ENCODE measurements at regions not wholly inside any gene's neighbourhood (a gene's known extent, or its start where the extent isn't known, plus 50 kb on each side); places are given as distances from the start of the nearest gene placed in this dataset.
"Not testable (repeated sequence)": the region's sequence is repeated elsewhere in the genome, so short reads cannot be mapped to it uniquely, and the experiment has no call there.

DNA sequence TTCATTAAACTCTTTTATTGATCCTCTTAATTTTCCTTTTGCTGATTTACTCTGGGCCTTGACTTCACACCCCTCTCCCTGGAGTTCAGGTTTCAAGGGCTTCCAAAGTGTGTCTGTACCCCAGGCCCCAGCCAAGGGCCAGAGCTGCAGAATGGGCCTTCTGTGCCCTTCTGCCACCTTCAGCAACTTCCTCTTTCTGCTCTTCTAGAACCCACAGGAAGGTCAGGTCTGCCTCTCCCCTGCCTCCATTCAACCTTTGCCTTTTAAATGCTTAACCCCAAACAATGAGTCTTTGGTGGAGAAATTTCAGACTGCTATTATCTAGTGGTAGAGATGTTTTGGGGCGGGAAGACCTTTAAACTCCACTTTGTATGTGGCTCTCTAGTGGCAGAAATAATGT lies 63.1 kb downstream of the TSN start:
- DNase-seq (ENCODE audit: low read depth, low spot score): no peak

DNA sequence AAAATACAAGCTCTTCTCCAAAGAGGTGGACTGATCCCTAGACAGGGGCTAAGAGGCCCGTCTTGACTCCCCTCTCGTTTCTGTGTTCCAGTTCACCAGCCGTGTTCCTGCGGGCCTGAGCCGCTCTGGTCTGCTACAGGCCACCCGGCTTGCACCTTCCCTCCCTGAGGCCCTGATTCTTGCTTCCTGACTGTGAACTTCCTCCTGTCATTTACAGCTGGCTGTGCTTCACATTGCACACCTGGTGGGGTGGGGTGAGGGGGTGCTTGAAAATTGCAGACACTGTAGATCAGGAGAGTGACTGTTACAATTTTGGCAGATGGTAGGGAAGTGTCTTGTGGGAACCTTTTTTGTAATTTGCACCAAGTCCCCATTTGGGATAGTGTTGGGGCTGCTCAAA lies 64.4 kb downstream of the TSN start:
- DNase-seq (ENCODE audit: low read depth, low spot score): no peak

DNA sequence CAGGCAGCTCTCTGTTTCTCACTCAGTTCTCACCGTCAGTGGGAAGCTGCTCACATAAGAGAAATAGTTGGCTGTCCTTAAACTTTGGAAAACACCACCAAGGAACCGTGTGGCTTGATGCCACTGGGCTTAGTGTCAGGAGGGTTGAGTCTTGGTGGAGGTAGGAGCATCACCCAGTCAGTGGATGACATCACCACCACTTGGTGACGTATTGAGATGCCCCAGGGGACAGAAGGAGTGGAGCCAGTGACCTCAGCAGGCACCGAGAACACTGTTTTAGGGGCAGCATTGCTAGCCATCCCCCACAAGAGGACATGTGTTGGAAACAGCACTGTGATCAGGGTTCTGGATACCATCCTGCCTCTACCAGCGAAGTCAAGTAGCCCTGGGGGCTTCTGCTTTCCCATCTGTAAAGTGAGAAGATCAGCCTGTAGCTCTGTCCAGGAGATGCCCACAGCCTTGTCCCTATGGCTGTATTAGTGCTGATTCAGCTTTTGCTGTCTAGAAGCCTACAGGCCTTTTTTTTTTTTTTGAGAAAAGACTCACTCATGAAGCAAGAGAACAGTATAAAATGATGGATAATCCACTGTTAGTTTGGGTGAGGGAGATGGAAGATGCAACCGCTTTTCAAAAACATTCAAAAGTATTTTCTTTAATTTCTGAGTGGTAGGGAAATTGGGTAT lies 66.2 kb downstream of the TSN start:
- DNase-seq (ENCODE audit: low read depth, low spot score): no peak

DNA sequence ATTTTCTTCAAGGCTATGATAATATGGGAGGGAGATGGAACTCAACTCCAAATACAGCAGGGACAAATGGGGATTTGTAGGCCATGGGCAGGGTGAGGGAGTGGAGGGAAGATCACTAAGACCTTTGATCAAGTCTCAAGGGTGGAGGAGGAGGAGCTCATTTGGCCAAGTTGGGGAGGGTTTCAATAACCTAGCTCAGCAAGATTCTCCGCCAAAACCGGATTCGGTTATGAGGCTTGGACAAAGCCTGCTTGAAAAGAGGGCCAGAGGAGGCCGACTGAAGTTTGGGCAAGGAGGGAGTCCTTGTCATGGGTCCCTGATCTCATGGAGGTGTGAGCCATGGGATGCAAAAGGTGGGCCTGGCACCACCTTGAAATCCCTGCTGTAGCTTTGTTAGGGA lies 68.8 kb downstream of the TSN start:
- no peak for DNase-seq (ENCODE audit: low read depth, low spot score)

DNA sequence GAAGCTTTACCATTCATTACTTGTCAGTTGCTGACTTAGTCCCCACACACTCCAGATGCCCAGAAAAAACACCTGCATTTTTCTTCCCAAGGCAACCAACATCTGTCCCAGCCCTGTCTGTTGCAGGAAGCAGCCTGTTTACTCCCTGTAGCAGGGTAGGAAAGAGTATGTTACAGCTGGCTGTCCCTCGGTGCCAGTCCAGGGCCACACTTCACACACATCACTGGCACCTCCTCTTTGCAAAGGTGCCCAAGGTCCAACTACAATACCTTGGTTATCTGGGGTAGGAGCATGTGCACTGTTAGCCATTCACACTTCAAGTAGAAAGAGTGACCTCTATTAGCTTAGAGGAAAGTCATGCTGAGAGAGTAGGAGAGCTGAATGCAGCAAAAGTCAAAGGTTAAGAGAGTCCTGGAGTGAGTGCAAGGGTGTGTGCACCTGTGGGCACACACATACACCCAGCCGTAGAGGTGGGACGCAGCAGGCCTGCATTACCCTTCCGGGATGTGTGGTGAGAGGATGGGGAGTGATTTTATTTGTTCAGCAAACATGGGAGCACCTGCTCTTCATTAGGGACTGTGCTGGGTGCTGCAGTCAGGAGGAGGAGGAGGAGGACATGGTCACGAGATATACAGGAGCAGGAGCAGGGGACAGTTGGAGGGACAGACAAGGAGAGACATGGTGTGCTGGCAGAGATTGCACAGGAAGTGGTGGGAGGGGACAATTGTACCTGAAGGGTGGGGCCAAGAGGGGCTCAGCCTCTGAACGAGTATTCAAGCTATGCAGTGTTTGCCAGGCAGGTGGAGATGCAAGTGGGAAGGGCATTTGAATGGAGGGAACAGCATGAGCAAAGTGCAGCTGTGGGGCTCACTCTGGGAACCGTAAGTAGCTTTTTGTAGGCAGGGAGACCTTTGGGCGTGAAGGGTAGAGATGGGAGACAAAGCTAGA lies 69.8 kb downstream of the TSN start:
- DNase-seq (ENCODE audit: low read depth, low spot score): no peak

DNA sequence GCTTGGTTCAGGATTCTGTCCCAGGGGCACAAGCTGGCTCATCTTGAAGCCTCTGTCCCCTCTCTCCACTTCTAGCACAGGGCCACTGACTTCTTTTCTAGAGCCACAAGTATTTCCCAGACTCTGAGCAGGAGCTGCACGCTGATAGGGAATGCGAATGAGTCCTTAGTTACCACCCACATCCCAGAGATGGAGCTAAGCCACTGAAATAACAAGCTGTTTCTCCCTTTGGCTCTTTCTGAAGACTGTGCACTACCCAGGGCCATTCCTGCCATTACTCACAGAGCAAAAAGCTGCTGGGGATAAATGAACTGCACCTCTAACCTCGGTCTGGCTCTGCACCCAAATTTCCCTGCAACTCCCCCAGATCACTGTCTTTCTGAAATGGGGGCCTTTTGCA lies 70.6 kb downstream of the TSN start:
- no peak for DNase-seq (ENCODE audit: low read depth, low spot score)

DNA sequence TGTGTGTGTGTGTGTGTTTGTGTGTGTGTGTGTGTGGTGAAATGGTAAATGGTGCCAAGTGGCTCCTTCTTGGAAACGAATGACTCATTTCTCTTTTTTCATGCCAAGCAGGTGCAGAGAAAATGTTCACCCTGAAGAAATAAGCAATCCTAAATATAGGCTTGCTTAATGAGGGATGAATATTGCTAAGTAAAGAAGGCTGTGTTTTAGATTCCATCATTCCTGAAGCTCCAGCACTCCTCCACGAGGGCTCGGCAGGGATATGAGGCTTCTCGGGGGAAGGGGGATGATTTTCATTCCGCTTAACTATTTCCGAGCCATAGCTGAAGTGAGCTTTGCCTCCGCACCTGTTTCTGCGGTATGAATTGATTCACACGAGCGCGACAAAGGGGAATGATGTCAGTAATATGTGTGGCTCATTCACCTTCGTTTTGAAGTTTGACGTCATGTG lies 72.9 kb downstream of the TSN start:
- no peak for DNase-seq (ENCODE audit: low read depth, low spot score)

DNA sequence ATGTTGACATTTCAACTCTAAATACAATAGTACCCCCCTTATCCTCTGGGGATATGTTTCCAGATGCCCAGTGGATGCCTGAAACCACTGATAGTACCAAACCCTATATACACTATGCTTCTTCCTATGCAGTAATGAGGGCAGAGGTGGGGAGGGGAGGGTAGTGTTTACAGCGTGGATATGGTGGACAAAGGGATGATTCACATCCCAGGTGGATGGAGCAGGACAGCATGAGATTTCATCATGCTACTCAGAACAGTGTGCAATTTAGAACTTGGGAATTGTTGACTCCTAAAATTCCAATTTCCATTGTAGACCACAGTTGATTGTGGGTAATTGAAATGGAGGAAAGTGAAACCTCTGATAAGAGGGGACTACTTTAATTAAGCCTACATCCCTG lies 75.4 kb downstream of the TSN start:
- DNase-seq (ENCODE audit: low read depth, low spot score): no peak

DNA sequence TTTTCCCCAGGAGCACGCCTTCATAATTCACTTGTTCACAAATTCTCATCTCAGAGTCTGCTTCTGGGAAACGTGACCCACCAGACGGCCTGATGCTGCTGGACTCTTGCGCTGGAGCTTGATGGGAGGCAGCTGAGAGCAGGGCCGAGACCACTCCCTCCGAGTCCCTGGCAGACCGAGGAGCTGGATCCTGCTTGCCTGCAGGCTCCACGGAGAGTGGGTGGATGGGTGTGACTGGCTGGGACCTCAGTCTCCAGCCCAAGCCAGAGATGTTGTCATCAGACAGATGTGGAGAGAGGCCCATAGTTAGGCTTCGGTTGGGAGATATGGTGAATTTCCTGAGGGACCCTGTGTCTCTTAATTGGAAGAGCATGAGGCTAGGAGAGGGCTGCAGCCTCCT lies 76.4 kb downstream of the TSN start:
- DNase-seq (ENCODE audit: low read depth, low spot score): no peak

DNA sequence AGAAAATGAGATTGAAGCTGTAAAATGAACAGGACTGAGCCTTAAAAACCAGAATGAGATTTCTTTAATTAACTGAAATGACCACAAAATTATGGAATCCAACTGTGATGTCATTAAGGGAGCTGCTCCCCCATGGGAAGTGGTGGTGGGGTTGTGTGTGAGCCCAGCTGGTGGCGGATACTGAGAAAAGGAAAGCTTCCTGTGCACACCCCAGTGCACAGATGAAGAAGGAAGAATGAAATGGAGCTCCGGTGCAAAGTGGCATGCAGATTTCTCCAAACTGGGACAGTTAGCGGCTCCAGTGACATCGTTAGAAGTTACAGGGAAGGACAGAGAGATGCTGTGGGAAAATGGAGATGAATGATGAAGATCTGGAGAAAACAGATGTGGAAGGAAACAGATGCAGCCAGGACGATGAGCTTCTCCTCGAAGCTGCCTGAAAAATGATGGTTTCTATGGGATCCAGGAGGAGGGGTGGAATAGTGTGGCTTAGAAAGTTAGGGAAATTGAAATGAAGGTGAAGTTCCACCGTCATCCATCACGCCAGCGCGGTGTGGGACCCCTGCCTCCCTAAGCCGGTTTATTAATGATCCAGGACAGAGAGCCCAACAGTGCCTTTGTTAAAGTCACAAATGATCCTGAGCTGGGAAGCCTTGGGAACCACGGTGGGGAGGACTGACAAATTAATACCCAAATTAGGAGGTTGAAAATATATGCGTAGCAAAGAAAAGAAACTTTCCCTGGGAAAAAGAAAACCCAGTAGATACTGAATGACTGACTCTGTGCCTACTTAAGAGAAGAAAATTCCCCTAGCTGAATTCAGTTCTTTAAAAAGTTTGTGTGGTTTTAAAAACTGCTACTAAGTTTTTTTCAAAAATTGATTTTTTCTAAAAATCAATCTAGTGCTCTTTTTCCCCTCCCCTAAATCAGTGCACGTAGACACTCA lies 77.2 kb downstream of the TSN start:
- no peak for DNase-seq (ENCODE audit: low read depth, low spot score)

DNA sequence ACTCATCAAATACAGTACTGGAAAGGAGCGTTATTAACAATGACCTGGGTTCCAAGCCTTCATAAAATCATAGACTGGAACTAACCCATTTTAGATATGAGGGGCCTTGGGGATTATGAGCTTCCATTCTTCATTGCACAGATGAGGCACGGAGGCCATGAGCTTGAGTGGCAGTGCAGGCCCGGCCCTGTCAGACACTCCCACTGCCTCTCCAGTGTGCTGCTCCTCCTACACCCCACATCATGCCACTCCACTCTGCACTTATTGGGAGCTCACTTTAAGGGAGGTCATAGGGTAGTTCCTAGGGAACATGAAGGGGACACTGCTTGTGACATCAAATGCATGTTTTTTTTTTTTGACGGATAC lies 77.9 kb downstream of the TSN start:
- DNase-seq (ENCODE audit: low read depth, low spot score): no peak

DNA sequence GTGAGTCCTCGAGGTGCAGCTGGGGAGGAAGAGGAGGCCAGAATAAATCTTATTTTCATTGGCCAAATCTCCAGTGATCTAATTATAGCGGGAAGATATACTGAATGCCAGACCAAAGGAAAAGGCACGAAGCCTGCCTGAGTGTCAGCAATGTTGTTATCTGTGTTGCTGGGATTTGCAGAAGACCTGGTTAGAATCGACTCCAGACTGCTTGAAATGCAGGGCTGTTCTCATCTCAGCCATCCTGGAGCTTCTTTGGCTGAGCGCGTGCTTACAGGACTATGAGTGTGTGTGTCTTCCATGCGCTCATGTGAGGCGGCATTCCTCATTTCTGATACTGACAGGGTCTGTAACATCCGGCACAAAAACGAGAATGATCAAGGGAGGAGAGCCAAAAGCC lies 81.2 kb downstream of the TSN start:
- DNase-seq (ENCODE audit: low read depth, low spot score): no peak

DNA sequence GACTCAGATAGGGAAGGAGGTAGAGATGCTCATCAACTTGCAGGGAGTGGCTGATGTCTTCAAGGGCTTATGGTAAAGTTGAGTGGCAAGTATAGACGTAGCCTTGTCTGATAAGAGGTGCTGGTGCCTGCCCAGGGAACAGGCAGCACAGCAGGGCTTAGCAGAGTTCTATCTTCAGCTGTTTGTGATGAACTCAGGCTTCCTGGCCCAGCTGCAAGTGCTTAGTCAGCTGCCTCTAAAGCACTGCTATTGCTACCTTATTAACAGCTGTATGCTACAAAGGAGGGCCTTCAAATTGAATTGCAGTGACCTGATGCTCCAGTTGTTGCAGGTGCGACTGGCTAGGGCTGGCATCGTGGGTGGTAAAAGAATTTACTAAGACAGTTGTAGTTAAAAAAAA lies 82.1 kb downstream of the TSN start:
- no peak for DNase-seq (ENCODE audit: low read depth, low spot score)

DNA sequence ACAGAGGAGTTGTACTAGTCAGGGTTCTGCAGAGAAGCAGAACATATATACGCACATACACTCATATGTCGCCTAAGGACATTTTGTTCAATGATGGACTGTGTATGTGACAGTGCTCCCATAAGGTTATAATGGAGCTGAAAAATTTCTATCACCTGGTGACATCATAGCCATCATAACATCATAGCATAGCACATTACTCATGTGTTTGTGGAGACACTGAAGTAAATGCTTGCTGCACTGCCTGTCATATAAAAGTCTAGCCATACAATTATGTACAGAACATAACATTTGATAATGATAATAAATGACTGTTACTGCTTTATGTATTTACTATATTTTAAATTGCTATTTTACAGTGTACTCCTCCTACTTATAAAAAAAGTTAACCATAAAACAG lies 83.1 kb downstream of the TSN start:
- no peak for DNase-seq (ENCODE audit: low read depth, low spot score)

DNA sequence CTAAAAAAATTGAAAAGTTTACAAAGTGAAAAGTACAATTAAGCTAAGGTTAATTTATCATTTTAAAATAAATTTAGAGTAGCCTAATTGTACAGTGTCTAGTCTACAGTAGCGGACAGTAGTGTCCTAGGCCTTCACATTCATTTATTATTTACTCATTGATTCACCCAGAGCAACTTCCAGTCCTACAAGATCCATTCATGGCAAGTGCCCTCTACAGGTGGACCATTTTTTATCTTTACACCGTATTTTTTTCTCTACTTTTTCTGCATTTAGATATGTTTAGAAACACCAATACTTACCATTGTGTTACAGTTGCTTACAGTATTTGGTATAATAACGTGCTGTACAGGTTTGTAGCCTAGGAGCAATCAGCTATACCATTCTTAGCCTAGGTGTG lies 84.1 kb downstream of the TSN start:
- no peak for DNase-seq (ENCODE audit: low read depth, low spot score)

DNA sequence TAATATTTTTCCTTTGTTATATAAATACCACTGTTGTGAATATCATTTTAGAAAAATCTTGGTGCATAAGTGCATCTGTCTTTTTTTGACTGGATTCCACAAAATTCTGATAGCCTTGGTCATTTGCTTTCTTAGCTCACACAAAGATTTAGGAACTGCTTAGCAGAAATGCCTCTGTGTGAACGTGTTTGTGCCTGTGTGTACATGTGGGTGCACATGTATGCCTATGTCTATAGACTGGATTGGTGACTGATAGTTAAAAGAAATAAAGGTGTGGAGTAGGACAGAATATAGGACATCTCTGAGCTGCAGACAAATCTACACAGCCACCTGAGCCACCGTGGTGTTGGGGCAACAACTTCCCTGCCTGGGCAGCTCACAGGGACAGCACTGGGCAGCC lies 93.8 kb downstream of the TSN start:
- DNase-seq (ENCODE audit: low read depth, low spot score): no peak

DNA sequence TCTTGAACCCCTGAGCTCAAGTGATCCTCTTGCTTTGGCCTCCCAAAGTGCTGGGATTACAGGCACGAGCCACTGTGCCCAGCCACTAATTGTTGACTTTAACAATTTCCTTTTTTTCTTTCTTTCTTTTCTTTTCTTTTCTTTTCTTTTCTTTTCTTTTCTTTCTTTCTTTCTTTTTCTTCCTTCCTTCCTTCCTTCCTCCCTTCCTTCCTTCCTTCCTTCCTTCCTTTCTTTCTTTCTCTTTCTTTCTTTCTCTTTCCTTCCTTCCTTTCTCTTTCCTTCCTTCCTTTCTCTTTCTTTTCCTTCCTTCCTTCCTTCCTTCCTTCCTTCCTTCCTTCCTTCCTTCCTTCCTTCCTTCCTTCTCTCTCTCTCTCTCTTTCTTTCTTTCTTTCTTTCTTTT lies 97.7 kb downstream of the TSN start:
- DNase-seq (ENCODE audit: low read depth, low spot score): not testable (repeated sequence)

DNA sequence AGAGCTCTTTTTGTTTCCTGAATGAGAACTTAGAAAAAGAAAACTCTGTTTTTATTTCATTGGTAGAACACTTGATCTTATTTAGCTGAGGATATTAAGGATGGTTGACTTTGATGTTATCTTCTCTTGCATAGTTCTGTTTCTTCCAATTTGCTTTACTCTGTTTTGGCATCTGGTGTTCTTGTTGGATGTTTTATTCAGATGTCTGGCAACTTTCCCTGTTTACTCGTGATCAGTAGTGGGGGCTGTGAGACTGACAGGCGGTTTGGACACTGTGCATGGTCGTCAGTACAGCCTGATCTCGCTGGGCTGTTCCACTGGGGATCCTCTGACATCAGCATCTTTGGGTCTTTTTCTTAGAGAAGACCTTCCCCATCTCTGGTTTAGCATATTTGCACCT lies 100.1 kb downstream of the TSN start:
- no peak for DNase-seq (ENCODE audit: low read depth, low spot score)

DNA sequence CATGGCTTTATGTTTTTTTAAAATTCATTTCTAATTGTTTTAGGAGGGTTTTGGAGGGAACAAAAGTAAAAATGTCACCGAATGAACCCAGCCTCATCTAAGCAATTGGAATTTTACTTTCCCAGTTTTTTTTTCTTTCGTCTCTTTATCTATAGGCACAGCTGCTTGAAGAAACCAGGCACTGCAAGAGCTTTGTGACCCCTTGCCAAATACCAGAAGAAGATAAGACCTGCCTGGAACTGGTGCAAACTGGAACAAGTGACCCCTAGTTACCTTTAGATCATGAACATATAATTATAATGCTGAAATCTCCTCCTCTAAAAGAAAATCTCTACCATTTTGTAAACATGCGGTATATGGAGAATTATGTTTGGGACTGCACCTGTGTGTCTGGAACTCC lies 100.9 kb downstream of the TSN start:
- no peak for DNase-seq (ENCODE audit: low read depth, low spot score)

DNA sequence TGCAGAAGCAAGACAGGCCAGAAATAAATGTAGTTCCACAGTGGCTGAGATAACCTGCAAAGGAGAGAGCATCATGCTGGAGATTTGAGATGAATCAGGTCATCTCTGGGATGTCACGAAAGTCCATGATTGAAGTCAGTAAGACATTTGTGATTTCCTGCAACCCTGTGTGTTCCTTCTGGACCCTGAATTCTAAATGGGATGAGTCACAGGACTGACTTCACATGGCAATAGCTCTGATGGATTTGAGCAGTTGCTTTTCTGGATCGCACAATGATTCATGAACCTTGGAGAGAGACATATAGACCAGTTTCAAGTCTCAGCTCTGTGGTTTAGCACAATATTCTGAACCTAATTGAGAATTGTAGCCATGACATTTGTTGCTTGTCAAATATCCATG lies 102.9 kb downstream of the TSN start:
- no peak for DNase-seq (ENCODE audit: low read depth, low spot score)

DNA sequence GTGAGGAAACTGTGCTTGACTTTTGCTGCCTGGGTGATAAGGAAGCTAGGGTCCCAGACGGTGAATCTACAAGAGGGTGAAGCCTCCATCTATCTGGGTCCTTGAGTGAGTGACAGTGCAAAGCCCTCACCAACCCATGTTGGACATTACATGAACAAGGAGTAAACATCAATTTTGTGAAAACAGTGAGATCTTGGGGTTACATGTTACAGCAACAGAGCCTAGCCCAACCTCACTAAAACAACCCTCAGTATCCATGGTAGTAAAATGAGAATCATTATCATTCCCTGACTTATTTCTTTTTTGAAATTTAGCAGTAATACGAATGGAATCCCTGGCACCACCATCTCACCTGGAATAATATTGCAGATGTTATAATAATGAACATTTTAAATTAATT lies 103.4 kb downstream of the TSN start:
- no peak for DNase-seq (ENCODE audit: low read depth, low spot score)

All from smooth muscle cell of the brain vasculature (primary cell).